AG09319 (cell line): ENCODE measurements at regions not wholly inside any gene's neighbourhood (a gene's known extent, or its start where the extent isn't known, plus 50 kb on each side); places are given as distances from the start of the nearest gene placed in this dataset.

Experiments used
- DNase-seq: peaks from one replicate; pipeline ENCODE4 v3.0.0-alpha.2; 2010; ENCODE audit warnings: low read depth; ENCODE audit errors: extremely low read depth
- TF ChIP-seq, protein P1 (sequence below): IDR thresholded peaks from 2 replicates; pipeline ENCODE4 v1.5.1; 2011; ENCODE audit warnings: low read depth, mild to moderate bottlenecking, inconsistent platforms, low read length, moderate library complexity

DNA sequence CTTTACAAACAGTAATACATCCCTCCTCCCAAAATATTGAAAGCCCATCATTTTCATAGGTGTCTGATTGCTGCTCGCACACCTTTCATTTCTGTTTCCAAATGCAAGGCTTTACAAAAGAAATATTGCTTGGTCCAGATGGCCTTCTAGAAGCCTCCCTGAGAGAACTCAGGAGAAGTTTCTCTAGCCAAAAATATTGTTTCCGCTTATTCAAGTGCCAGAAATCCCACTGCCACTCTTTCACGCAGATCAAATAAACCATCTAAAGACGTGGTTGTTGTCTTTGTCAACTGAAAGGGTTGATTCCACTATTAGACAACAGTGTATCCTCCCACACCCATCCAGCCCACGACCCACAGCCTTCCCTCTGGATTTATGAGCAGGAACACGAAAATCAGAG, 96.2 kb downstream of the ZIC5 start:
- TF ChIP-seq, protein P1, sequence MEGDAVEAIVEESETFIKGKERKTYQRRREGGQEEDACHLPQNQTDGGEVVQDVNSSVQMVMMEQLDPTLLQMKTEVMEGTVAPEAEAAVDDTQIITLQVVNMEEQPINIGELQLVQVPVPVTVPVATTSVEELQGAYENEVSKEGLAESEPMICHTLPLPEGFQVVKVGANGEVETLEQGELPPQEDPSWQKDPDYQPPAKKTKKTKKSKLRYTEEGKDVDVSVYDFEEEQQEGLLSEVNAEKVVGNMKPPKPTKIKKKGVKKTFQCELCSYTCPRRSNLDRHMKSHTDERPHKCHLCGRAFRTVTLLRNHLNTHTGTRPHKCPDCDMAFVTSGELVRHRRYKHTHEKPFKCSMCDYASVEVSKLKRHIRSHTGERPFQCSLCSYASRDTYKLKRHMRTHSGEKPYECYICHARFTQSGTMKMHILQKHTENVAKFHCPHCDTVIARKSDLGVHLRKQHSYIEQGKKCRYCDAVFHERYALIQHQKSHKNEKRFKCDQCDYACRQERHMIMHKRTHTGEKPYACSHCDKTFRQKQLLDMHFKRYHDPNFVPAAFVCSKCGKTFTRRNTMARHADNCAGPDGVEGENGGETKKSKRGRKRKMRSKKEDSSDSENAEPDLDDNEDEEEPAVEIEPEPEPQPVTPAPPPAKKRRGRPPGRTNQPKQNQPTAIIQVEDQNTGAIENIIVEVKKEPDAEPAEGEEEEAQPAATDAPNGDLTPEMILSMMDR: no peak
- DNase-seq: no peak

DNA sequence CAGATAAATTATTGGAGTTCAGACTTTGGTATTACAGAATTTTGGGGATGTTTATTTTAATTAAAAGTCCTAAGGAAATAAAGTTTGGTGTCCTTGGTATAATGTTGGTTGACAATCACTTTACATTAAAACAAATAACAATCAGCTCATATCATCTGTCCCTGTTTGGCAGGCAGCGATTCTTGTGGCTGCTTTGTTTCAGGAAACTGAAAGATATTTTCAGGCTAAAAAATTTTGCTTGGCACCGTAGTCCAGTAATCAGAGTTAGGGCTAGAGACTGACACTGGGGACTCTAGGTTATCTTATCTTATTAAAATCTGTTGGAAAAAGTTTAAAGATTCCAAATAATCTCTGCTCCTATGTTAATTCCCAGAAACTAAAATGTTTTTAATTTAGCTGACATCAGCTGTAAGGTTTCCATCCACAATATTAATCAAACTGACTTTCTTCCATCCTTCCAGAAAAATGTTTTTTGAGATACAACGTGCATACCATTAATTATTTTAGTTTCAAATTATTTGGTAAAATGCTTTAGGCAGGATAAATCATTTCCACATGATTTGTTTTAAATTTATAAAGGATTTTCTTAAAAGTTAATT, 97.6 kb downstream of the ZIC5 start:
- no peak for DNase-seq
- TF ChIP-seq, protein P1: no peak

GRCh38 chr13:99873141-99873540, 98.4 kb downstream of the ZIC5 start:
- TF ChIP-seq, protein P1: no peak
- no peak for DNase-seq

DNA sequence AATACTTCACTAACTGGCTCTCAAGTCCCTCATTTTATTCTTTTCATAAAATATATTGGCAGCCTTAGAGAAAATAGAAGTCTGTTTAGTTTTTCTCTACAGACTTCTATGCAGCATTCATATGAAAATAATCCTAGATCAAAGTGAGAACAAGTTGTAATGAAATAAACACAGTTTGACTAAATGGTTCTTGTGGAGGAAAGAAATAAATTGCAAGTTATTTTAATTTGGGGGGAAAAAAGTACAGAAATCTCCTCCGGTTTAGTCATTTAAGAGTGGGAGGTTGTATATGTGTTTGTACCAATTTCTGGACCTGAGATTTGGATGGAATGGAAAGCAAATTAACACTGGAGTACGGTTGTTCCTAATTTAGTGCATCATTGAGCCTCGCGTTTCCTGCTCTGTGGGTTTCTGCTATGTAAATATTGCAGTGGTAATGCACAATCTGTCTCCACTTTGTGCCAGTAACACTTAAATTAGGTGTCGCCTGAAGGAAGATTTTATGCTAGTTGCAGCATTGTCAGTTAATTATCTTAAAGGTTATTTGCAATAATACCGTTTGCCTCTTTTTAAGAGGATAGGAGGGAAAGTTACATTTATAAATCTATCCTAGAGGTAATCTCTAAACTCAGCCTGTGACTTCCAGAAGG, 100.2 kb downstream of the ZIC5 start:
- no peak for DNase-seq
- TF ChIP-seq, protein P1: no peak

DNA sequence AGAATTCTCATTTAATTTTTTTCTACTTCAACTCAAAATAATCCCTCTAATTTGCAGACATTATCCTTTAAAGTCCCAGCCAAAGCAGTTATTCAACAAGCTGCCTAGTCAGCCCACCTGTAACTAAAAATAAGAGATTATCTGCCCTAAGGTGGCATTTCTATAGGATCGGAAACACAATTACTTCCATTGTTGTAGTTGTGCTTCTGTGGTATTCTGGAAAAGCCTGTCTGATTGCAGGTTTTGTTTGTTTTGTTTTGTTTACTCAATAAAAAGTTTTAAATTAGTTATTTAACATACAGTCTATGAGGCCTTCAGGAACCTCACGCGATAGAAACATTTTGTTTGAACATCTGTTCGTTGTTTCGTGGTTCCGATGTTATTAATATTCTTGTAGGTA, 101.0 kb downstream of the ZIC5 start:
- DNase-seq: no peak
- TF ChIP-seq, protein P1: no peak

DNA sequence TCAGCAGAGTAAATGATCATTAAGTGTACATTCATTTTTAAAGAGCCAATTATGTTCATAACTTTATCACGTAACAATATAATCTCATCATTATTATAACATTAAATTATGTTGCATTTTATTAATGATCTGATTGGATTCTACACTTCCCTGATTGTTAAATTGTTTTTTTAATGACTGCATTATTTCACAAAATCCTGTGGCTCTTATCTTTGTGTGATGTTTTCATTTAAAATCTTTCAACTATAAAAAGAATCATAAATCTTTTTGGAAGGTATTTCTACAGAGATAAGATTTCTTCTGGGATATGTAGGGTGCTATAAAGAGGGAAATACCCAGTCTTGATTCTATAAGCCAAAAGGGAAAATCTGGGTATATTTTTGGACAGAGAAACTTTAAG, 101.7 kb downstream of the ZIC5 start:
- no peak for DNase-seq
- TF ChIP-seq, protein P1: no peak

- DNase-seq: no peak
- TF ChIP-seq, protein P1: no peak
These were observed 102.8 kb downstream of the ZIC5 start for GRCh38 chr13:99868767-99869166.
